B cell (primary cell): ENCODE measurements at regions not wholly inside any gene's neighbourhood (a gene's known extent, or its start where the extent isn't known, plus 50 kb on each side); places are given as distances from the start of the nearest gene placed in this dataset.
A peak's percentile ranks its signal among the peaks of the same experiment; 100 is the strongest.

Experiments used
- ATAC-seq: fragments of 200-7000 bp; cut with Tn5 transposase; one replicate; pipeline ENCODE4 v1.10.0; 2021; ENCODE audit warnings: low read depth, mild to moderate bottlenecking, moderate number of reproducible peaks, moderate library complexity
- CTCF ChIA-PET: fragments of 350-600 bp; sonication (Branson Sonifier 250); formaldehyde crosslinking; loops from one replicate; lab custom pipeline; 2021; ENCODE audit warnings: antibody characterized with exemption, inconsistent platforms; lab: Charles Lee
- POLR2A ChIA-PET: fragments of 350-600 bp; sonication (Branson Sonifier 250); formaldehyde crosslinking; loops from one replicate; lab custom pipeline; 2021; ENCODE audit warnings: antibody characterized with exemption; lab: Charles Lee
- DNase-seq: peaks from one replicate; pipeline ENCODE4 v3.0.0; 2013
- H2AFZ ChIP-seq: 2 replicates; pipeline ENCODE4 v1.6.1; 2012; ENCODE audit warnings: mild to moderate bottlenecking, low read depth, low read length; ENCODE audit not compliant: insufficient read depth, poor library complexity, severe bottlenecking
- H3K27ac ChIP-seq, 2 donors: 1 replicate in 1 of 2; 2 replicates in 1 of 2; pipeline ENCODE4 v1.5.1; 2012 to 2013; ENCODE audit warnings: low read length in 2 of 2, mild to moderate bottlenecking in 2 of 2, moderate library complexity in 1 of 2
- H3K27me3 ChIP-seq, 4 experiments: fragments of 200-600 bp in 1 of 4; sonication (generic) in 1 of 4; replicated peaks in 1 of 4; 1 replicate in 2 of 4; 2 replicates in 2 of 4; pipeline versions ENCODE4 v1.6.1 to v1.7.0; 2013 to 2016; ENCODE audit warnings: low read length in 3 of 4, mild to moderate bottlenecking in 2 of 4, mixed read lengths in 1 of 4, moderate library complexity in 1 of 4; ENCODE audit not compliant: insufficient read depth in 4 of 4, control insufficient read depth in 3 of 4; ENCODE audit errors: control extremely low read depth in 1 of 4
- H3K36me3 ChIP-seq, 2 experiments: replicated peaks in 1 of 2; 1 replicate in 1 of 2; 2 replicates in 1 of 2; pipeline versions ENCODE4 v1.6.1 to v1.7.1; 2013; ENCODE audit warnings: low read length in 1 of 2; ENCODE audit not compliant: insufficient read depth in 2 of 2, control insufficient read depth in 1 of 2; ENCODE audit errors: control extremely low read depth in 1 of 2, extremely low read depth in 1 of 2
- H3K4me1 ChIP-seq, 2 donors: fragments of 200-600 bp in 1 of 2; sonication (generic) in 1 of 2; 1 replicate in 1 of 2; 2 replicates in 1 of 2; pipeline versions ENCODE4 v1.5.1 to v1.6.1; 2013 to 2017; ENCODE audit warnings: low read length in 2 of 2; ENCODE audit not compliant: control insufficient read depth in 2 of 2, insufficient read depth in 2 of 2
- H3K4me2 ChIP-seq: replicated peaks from 2 replicates; pipeline ENCODE3; 2012; ENCODE audit warnings: mild to moderate bottlenecking, low read depth, low read length; ENCODE audit not compliant: poor library complexity, severe bottlenecking
- H3K4me3 ChIP-seq, 5 experiments: fragments of 200-600 bp in 1 of 5; sonication (generic) in 1 of 5; 1 replicate in 3 of 5; 2 replicates in 2 of 5; pipeline versions ENCODE4 v1.5.1 to v1.7.0; 2011 to 2016; ENCODE audit warnings: low read length in 4 of 5, mild to moderate bottlenecking in 4 of 5, low read depth in 2 of 5, control low read depth in 1 of 5, moderate library complexity in 1 of 5; ENCODE audit not compliant: insufficient read depth in 1 of 5; ENCODE audit errors: control extremely low read depth in 1 of 5, extremely low read depth in 1 of 5
- H3K79me2 ChIP-seq: fragments of 200-600 bp; sonication (generic); one replicate; pipeline ENCODE4 v1.6.0; 2016; ENCODE audit warnings: low read length; ENCODE audit not compliant: control insufficient read depth, insufficient read depth
- H3K9ac ChIP-seq: fragments of 200-600 bp; sonication (generic); 2 replicates; pipeline ENCODE4 v1.6.1; 2017; ENCODE audit warnings: mild to moderate bottlenecking, low read length, moderate library complexity
- H3K9me3 ChIP-seq, 3 donors: one replicate each; pipeline versions ENCODE4 v1.6.1 to v1.7.1; 2013; ENCODE audit warnings: low read length in 2 of 3; ENCODE audit not compliant: control insufficient read depth in 2 of 3, insufficient read depth in 1 of 3; ENCODE audit errors: control extremely low read depth in 1 of 3
- H4K20me1 ChIP-seq: 2 replicates; pipeline ENCODE4 v1.6.0; 2012; ENCODE audit warnings: mild to moderate bottlenecking, low read length; ENCODE audit not compliant: insufficient read depth, control insufficient read depth, poor library complexity, severe bottlenecking
- H3K27ac Mint-ChIP-seq: one replicate; pipeline ENCODE4 v1.8.0; 2021; ENCODE audit warnings: mixed read lengths
- H3K27me3 Mint-ChIP-seq: one replicate; pipeline ENCODE4 v1.8.0; 2021; ENCODE audit warnings: mixed read lengths
- H3K4me1 Mint-ChIP-seq: one replicate; pipeline ENCODE4 v1.8.0; 2021; ENCODE audit warnings: mixed read lengths
- H3K4me3 Mint-ChIP-seq: one replicate; pipeline ENCODE4 v1.8.0; 2021; ENCODE audit warnings: mixed read lengths
- H3K9me3 Mint-ChIP-seq: one replicate; pipeline ENCODE4 v1.8.0; 2022; ENCODE audit warnings: mixed read lengths; ENCODE audit not compliant: insufficient read depth
- CTCF ChIP-seq: fragments of 200-600 bp; IDR thresholded peaks from one replicate; pipeline ENCODE4 v1.8.0; 2022; ENCODE audit warnings: antibody characterized with exemption, mild to moderate bottlenecking
- EZH2 ChIP-seq: IDR thresholded peaks from 2 replicates; pipeline ENCODE4 v1.6.1; 2012; ENCODE audit warnings: borderline replicate concordance, low read depth, mild to moderate bottlenecking, moderate library complexity, low read length; ENCODE audit not compliant: insufficient read depth, poor library complexity, severe bottlenecking
- WGBS: methylation state at CpG from one replicate; pipeline ENCODE4 v1.1.5; 2013; ENCODE audit warnings: missing lambda C conversion rate; ENCODE audit not compliant: insufficient coverage; 5-methylcytosine and 5-hydroxymethylcytosine counted together
- intact Hi-C: fragments of 100-400 bp; cut with micrococcal nuclease; formaldehyde crosslinking; loops from one replicate; pipeline ENCODE4 v1.10.0; 2022

GRCh38 chr16:85304337-85304736 lies 192.1 kb upstream of the CIBAR2 start:
- ChIA-PET POLR2A (interaction anchor here (0.6 kb wide), 1 partner anchor 1193 kb away, joined by 4 read pairs; no protein-coding TSS in a partner anchor), CTCF (interaction anchor here (0.9 to 6.3 kb wide), 9 partner anchors 8 to 311 kb away, joined by 3 to 39 read pairs (median 4); no protein-coding TSS in a partner anchor)

More at GRCh38 chr16:85304337-85304736, 192.1 kb upstream of the CIBAR2 start:
- H3K4me3 ChIP-seq = no peak overlapping the region
- peaks cover 0 to 4% (median 0%) of the 10 kb centered on the region in 3 donors for H3K9me3 ChIP-seq
- DNase-seq (peak; percentile 41), ATAC-seq (no peak)
- no peaks in the 10 kb centered on the region for H3K36me3 ChIP-seq
- WGBS = 14% methylated on average over 3 of the region's 9 CpGs
- Mint-ChIP-seq H3K27me3 (no peaks in the 10 kb centered on the region), H3K9me3 (no peaks in the 10 kb centered on the region), H3K4me1 (peaks cover 45% of the 10 kb centered on the region), H3K4me3 (no peak overlapping the region), H3K27ac (no peak overlapping the region)
- no peak overlapping the region for H3K27ac ChIP-seq
- H3K27me3 ChIP-seq = peaks cover 0 to 5% (median 0%) of the 10 kb centered on the region in 4 experiments
- H3K79me2 ChIP-seq = no peaks in the 10 kb centered on the region
- H4K20me1 ChIP-seq = no peaks in the 10 kb centered on the region
- intact Hi-C loops = loop anchor here (10.0 kb wide), 1 partner anchor 90 kb away; no protein-coding TSS in a partner anchor
- H3K4me1 ChIP-seq = peaks cover 60 to 65% of the 10 kb centered on the region in 2 donors
- H3K9ac ChIP-seq = no peak overlapping the region
- H3K4me2 ChIP-seq = peak overlapping the region; percentile 70
- H2AFZ ChIP-seq = no peak overlapping the region
- TF ChIP-seq EZH2 (no peak), CTCF (no peak)
